ENCODE measurements at regions not wholly inside any gene's neighbourhood (a gene's known extent, or its start where the extent isn't known, plus 50 kb on each side); places are given as distances from the start of the nearest gene placed in this dataset.
"Not testable (repeated sequence)": the region's sequence is repeated elsewhere in the genome, so short reads cannot be mapped to it uniquely, and the experiment has no call there.

- H3K9me3 ChIP-seq: no peaks in the 10 kb centered on the region
- TF ChIP-seq EP300 (IDR thresholded peaks at IDR 0.05) (no peak), POLR2AphosphoS5 (IDR thresholded peaks at IDR 0.05) (no peak), CTCF (IDR thresholded peaks at IDR 0.05) (no peak), POLR2A (IDR thresholded peaks at IDR 0.05; ENCODE audit: low read depth) (no peak)
- H3K4me1 ChIP-seq: no peaks in the 10 kb centered on the region
- no peak for DNase-seq (ENCODE audit: extremely low spot score)
- H3K4me3 ChIP-seq: no peak overlapping the region
- intact Hi-C loops (cut with DNase I): no loop called here
- H3K27ac ChIP-seq (replicated peaks in 1 of 4): no peak overlapping the region
- 47% methylated on average over 4 of the region's 4 CpGs for WGBS
- H3K36me3 ChIP-seq: no peaks in the 10 kb centered on the region
- no peaks in the 10 kb centered on the region for H3K27me3 ChIP-seq
Measured at GRCh38 chr21:20163167-20163566, 835.0 kb upstream of the NCAM2 start.

- no peak for DNase-seq (ENCODE audit: extremely low spot score)
- Histone ChIP-seq H3K9me3 (no peaks in the 10 kb centered on the region), H3K4me1 (no peaks in the 10 kb centered on the region), H3K27me3 (no peaks in the 10 kb centered on the region), H3K36me3 (no peaks in the 10 kb centered on the region), H3K27ac (replicated peaks in 1 of 4) (no peak overlapping the region), H3K4me3 (no peak overlapping the region)
- no peak for TF ChIP-seq EP300 (IDR thresholded peaks at IDR 0.05)
- no peak for TF ChIP-seq POLR2AphosphoS5 (IDR thresholded peaks at IDR 0.05)
- no peak for TF ChIP-seq CTCF (IDR thresholded peaks at IDR 0.05)
- no peak for TF ChIP-seq POLR2A (IDR thresholded peaks at IDR 0.05; ENCODE audit: low read depth)
- WGBS: 95% methylated on average over 1 of the region's 1 CpG
- intact Hi-C loops (cut with DNase I): no loop called here
Measured at GRCh38 chr21:20167059-20167458, 831.1 kb upstream of the NCAM2 start.

GRCh38 chr21:20169812-20170576, 828.2 kb upstream of the NCAM2 start:
- 88% methylated on average over 3 of the region's 3 CpGs for WGBS
- no peaks in the 10 kb centered on the region for H3K36me3 ChIP-seq
- H3K27me3 ChIP-seq: no peaks in the 10 kb centered on the region
- TF ChIP-seq POLR2A (IDR thresholded peaks at IDR 0.05; ENCODE audit: low read depth): no peak
- TF ChIP-seq POLR2AphosphoS5 (IDR thresholded peaks at IDR 0.05): no peak
- no peak for TF ChIP-seq EP300 (IDR thresholded peaks at IDR 0.05)
- no peak for TF ChIP-seq CTCF (IDR thresholded peaks at IDR 0.05)
- DNase-seq (ENCODE audit: extremely low spot score): no peak
- intact Hi-C loops (cut with DNase I): no loop called here
- H3K9me3 ChIP-seq: no peaks in the 10 kb centered on the region
- H3K4me3 ChIP-seq: no peak overlapping the region
- H3K27ac ChIP-seq (replicated peaks in 1 of 4): no peak overlapping the region
- H3K4me1 ChIP-seq: no peaks in the 10 kb centered on the region

GRCh38 chr21:20186186-20186585, 812.0 kb upstream of the NCAM2 start:
- H3K4me3 ChIP-seq: no peak overlapping the region
- TF ChIP-seq POLR2AphosphoS5 (IDR thresholded peaks at IDR 0.05): no peak
- no peak for TF ChIP-seq EP300 (IDR thresholded peaks at IDR 0.05)
- no peak for TF ChIP-seq POLR2A (IDR thresholded peaks at IDR 0.05; ENCODE audit: low read depth)
- no peak for TF ChIP-seq CTCF (IDR thresholded peaks at IDR 0.05)
- DNase-seq (ENCODE audit: extremely low spot score): no peak
- intact Hi-C loops (cut with DNase I): no loop called here
- no peaks in the 10 kb centered on the region for H3K36me3 ChIP-seq
- no peaks in the 10 kb centered on the region for H3K4me1 ChIP-seq
- H3K9me3 ChIP-seq: peaks cover 0 to 5% (median 0%) of the 10 kb centered on the region in 4 donors
- 44% methylated on average over 3 of the region's 3 CpGs for WGBS
- no peak overlapping the region for H3K27ac ChIP-seq (replicated peaks in 1 of 4)
- no peaks in the 10 kb centered on the region for H3K27me3 ChIP-seq

- intact Hi-C loops (cut with DNase I): no loop called here
- 79% methylated on average over 2 of the region's 2 CpGs for WGBS
Measured at GRCh38 chr21:20187028-20187427, 811.2 kb upstream of the NCAM2 start.

GRCh38 chr21:20201323-20201722, 796.9 kb upstream of the NCAM2 start:
- DNase-seq (ENCODE audit: extremely low spot score); H3K36me3 ChIP-seq; intact Hi-C loops (cut with DNase I); H3K4me3 ChIP-seq; H3K27ac ChIP-seq (replicated peaks in 1 of 4); H3K27me3 ChIP-seq; H3K4me1 ChIP-seq; H3K9me3 ChIP-seq: not testable (repeated sequence)
- WGBS: 100% methylated on average over 3 of the region's 4 CpGs

More at GRCh38 chr21:20187028-20187427, 811.2 kb upstream of the NCAM2 start:
- no peaks in the 10 kb centered on the region for H3K36me3 ChIP-seq
- H3K27ac ChIP-seq (replicated peaks in 1 of 4): no peak overlapping the region
- H3K27me3 ChIP-seq: no peaks in the 10 kb centered on the region
- no peak overlapping the region for H3K4me3 ChIP-seq
- peaks cover 0 to 5% (median 0%) of the 10 kb centered on the region in 4 donors for H3K9me3 ChIP-seq
- TF ChIP-seq POLR2A (IDR thresholded peaks at IDR 0.05; ENCODE audit: low read depth): no peak
- no peak for TF ChIP-seq POLR2AphosphoS5 (IDR thresholded peaks at IDR 0.05)
- TF ChIP-seq EP300 (IDR thresholded peaks at IDR 0.05): no peak
- no peak for TF ChIP-seq CTCF (IDR thresholded peaks at IDR 0.05)
- no peak for DNase-seq (ENCODE audit: extremely low spot score)
- H3K4me1 ChIP-seq: no peaks in the 10 kb centered on the region
